ENCODE measurements at regions not wholly inside any gene's neighbourhood (a gene's known extent, or its start where the extent isn't known, plus 50 kb on each side); places are given as distances from the start of the nearest gene placed in this dataset.

DNA sequence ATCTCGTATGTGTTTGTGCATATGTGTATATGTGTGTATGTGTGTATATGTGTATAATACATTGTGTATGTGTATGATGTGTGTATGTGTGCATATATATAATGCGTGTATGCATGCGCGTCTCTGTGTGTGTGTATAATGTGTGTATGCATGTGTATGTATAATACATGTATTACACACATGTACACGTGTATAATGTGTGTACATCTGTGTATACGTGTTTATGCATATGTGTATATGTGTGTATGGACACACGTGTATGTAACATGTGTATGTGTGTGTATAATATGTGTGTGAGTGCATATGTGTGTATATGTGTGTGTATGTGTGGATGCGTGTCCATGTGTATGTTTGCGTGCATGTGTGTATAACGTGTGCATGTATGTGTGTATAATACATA lies 433.7 kb upstream of the RBFOX1 start:
- TF ChIP-seq, protein P1, sequence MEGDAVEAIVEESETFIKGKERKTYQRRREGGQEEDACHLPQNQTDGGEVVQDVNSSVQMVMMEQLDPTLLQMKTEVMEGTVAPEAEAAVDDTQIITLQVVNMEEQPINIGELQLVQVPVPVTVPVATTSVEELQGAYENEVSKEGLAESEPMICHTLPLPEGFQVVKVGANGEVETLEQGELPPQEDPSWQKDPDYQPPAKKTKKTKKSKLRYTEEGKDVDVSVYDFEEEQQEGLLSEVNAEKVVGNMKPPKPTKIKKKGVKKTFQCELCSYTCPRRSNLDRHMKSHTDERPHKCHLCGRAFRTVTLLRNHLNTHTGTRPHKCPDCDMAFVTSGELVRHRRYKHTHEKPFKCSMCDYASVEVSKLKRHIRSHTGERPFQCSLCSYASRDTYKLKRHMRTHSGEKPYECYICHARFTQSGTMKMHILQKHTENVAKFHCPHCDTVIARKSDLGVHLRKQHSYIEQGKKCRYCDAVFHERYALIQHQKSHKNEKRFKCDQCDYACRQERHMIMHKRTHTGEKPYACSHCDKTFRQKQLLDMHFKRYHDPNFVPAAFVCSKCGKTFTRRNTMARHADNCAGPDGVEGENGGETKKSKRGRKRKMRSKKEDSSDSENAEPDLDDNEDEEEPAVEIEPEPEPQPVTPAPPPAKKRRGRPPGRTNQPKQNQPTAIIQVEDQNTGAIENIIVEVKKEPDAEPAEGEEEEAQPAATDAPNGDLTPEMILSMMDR (IDR thresholded peaks at IDR 0.05; ENCODE audit: borderline replicate concordance, control extremely low read depth, extremely low read depth, insufficient read depth, missing control alignments), result no peak
- DNase-seq (ENCODE audit: low spot score), result no peak
- in situ Hi-C loops (cut with MboI; ENCODE audit: low sequenced_read_pairs, unreplicated experiment), result no loop called here

DNA sequence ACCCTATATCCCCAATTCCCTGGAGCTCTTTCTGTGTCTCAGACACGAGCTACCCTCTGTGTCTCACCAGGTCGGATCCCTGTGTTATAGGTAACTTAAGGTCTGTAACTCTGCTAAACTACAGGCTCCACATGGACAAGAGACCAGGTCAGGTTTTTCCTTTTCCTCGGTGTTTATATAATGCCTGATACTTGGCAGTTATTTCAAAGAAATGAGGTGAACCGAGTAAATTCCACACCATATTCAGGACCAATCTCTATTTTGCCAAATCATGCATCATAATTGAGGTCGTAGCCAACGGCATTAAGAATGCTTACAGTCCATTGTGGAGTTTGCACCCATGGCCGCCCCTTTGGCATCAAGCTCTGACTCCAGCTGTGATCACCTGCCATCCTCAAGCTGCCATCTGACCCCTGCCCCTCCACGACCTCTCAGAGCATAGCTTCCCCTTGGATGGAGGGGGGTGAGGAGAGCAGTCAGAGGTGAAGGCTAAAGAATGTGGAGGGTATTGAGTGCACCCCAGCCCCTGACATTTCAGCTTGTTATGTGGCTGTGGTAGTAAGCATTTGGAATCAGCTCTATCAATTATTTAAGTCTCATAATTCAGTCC lies 434.7 kb upstream of the RBFOX1 start:
- DNase-seq (ENCODE audit: low spot score), result no peak
- TF ChIP-seq, protein P1 (IDR thresholded peaks at IDR 0.05; ENCODE audit: borderline replicate concordance, control extremely low read depth, extremely low read depth, insufficient read depth, missing control alignments), result no peak
- in situ Hi-C loops (cut with MboI; ENCODE audit: low sequenced_read_pairs, unreplicated experiment), result no loop called here

DNA sequence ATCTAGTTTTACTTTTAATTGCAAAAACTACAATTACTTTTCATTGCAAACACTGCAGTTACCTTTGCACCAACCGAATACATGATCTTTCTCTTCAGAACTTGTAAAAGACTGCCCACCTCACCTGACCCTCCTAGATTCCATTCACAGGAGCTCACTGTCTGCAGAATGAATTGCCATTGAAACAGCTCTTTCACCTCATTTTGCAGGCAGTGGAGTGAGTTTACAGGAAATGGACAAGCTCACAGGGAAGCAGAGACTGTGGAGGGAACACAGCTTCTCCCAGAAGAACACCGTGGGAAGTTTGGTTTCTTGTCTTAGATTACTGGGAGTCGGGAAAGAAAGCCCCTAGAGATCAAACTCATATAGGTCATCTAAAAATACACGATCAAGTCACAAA lies 439.7 kb upstream of the RBFOX1 start:
- no peak for DNase-seq (ENCODE audit: low spot score)
- in situ Hi-C loops (cut with MboI; ENCODE audit: low sequenced_read_pairs, unreplicated experiment), result no loop called here
- TF ChIP-seq, protein P1 (IDR thresholded peaks at IDR 0.05; ENCODE audit: borderline replicate concordance, control extremely low read depth, extremely low read depth, insufficient read depth, missing control alignments), result no peak

DNA sequence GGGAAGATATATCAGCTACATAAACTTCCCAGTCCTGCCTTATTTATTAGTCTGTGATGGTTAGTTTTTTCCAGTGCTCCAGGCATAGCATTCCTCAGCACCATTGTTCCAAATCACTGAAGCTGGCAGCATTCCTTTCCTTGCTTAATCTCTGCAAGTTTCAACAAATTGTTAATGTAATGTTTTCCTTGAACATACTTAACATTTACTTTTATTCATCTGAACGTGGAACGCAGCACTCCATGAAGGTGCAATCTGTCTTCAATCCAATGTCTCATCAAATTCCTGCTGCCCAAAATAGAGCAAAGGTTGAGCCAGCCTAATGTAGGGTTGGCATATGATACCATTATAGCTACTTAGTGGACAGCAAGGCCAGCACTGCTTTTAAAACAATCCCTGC lies 441.1 kb upstream of the RBFOX1 start:
- in situ Hi-C loops (cut with MboI; ENCODE audit: low sequenced_read_pairs, unreplicated experiment), result no loop called here
- no peak for DNase-seq (ENCODE audit: low spot score)
- TF ChIP-seq, protein P1 (IDR thresholded peaks at IDR 0.05; ENCODE audit: borderline replicate concordance, control extremely low read depth, extremely low read depth, insufficient read depth, missing control alignments), result no peak

DNA sequence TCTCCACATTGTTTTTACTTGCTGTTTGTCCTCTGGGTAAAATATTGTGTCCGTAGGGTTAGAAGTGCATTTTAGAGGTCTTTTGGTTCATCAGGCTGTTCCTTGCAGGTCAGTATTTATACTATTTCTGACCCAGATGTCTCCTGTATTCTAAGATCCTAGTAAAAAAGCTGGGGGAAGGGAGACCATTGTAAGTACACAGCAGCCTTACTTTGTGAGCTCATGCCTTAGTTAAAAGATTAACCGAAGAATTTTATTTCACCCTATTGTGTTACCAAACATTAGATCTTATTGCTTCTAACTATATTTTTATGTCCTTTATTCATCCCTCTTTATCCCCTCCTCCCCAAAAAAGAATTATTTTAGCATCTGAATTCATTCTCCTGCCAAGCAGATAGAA lies 444.1 kb upstream of the RBFOX1 start:
- DNase-seq (ENCODE audit: low spot score), result no peak
- in situ Hi-C loops (cut with MboI; ENCODE audit: low sequenced_read_pairs, unreplicated experiment), result no loop called here
- TF ChIP-seq, protein P1 (IDR thresholded peaks at IDR 0.05; ENCODE audit: borderline replicate concordance, control extremely low read depth, extremely low read depth, insufficient read depth, missing control alignments), result no peak

DNA sequence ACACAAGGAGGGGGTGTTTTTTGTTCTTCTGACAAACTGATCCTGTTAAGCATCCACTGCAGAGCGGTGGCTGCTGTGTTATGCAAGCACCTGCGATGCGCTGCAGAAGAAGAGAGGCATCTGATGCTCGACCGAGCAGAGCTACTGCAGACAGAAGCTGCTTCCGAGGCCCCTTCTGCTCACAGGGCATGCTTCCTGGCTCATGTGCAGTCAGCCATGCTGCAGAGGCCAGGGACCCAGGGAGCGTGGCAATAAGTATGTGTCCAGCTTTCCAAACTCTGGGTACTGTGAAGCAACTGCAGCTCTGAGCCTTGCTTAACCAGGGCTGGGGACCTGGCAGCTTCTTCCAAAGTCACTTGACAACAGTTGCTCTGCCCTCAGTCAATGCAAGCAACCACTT lies 448.6 kb upstream of the RBFOX1 start:
- TF ChIP-seq, protein P1 (IDR thresholded peaks at IDR 0.05; ENCODE audit: borderline replicate concordance, control extremely low read depth, extremely low read depth, insufficient read depth, missing control alignments), result no peak
- DNase-seq (ENCODE audit: low spot score), result no peak
- in situ Hi-C loops (cut with MboI; ENCODE audit: low sequenced_read_pairs, unreplicated experiment), result no loop called here

All from GM13976 (cell line).